A673 (cell line): ENCODE measurements at regions not wholly inside any gene's neighbourhood (a gene's known extent, or its start where the extent isn't known, plus 50 kb on each side); places are given as distances from the start of the nearest gene placed in this dataset.
"Not testable (repeated sequence)": the region's sequence is repeated elsewhere in the genome, so short reads cannot be mapped to it uniquely, and the experiment has no call there.

Experiments
- BruUV-seq: library from RNA; stranded (reverse); fragments of 400-500 nt; replicated peaks from 2 replicates; lab custom pipeline; 2021; lab: Mats Ljungman, UMichigan
- CTCF ChIA-PET: fragments of 300-600 bp; sonication (Branson Sonifier 250); formaldehyde crosslinking; loops from one replicate; lab custom pipeline; 2022; ENCODE audit warnings: antibody characterized with exemption; lab: Charles Lee
- POLR2A ChIA-PET: fragments of 300-600 bp; sonication (Branson Sonifier 250); formaldehyde crosslinking; loops from one replicate; lab custom pipeline; 2022; ENCODE audit warnings: antibody characterized with exemption; ENCODE audit not compliant: low non-redundant PET; lab: Charles Lee
- DNase-seq: peaks from one replicate; pipeline ENCODE4 v3.0.0-alpha.2; 2015; ENCODE audit warnings: low spot score
- H3K27ac ChIP-seq: fragments of 200-600 bp; sonication (generic); 2 replicates; pipeline ENCODE4 v1.5.1; 2016; ENCODE audit warnings: mixed run types, low read depth, mild to moderate bottlenecking, mixed read lengths, antibody characterized with exemption, low read length; ENCODE audit not compliant: poor library complexity, severe bottlenecking
- H3K27me3 ChIP-seq: fragments of 200-600 bp; sonication (generic); replicated peaks from 2 replicates; pipeline ENCODE4 v1.6.1; 2017; ENCODE audit warnings: mixed run types, low read depth, mild to moderate bottlenecking, mixed read lengths, antibody characterized with exemption, low read length; ENCODE audit not compliant: insufficient read depth, poor library complexity
- H3K36me3 ChIP-seq: fragments of 200-600 bp; sonication (generic); 2 replicates; pipeline ENCODE4 v1.6.1; 2016; ENCODE audit warnings: mixed run types, mild to moderate bottlenecking, mixed read lengths, antibody characterized with exemption, low read length; ENCODE audit not compliant: insufficient read depth, poor library complexity, severe bottlenecking
- H3K4me1 ChIP-seq: fragments of 200-600 bp; sonication (generic); 2 replicates; pipeline ENCODE4 v1.6.1; 2017; ENCODE audit warnings: mixed run types, mild to moderate bottlenecking, mixed read lengths, antibody characterized with exemption, low read length; ENCODE audit not compliant: insufficient read depth, poor library complexity, severe bottlenecking
- H3K4me3 ChIP-seq: fragments of 200-600 bp; sonication (generic); 2 replicates; pipeline ENCODE4 v1.5.1; 2016; ENCODE audit warnings: low read depth, mixed run types, mild to moderate bottlenecking, mixed read lengths, low read length; ENCODE audit not compliant: poor library complexity, severe bottlenecking
- H3K9me3 ChIP-seq: fragments of 200-600 bp; sonication (generic); 2 replicates; pipeline ENCODE4 v1.6.1; 2016; ENCODE audit warnings: mixed run types, low read depth, mild to moderate bottlenecking, mixed read lengths, antibody characterized with exemption, low read length; ENCODE audit not compliant: poor library complexity, severe bottlenecking
- CTCF ChIP-seq: fragments of 300-800, 200-600 bp; sonication (generic); conservative IDR thresholded peaks from 2 replicates; pipeline ENCODE4 v1.5.1; 2017; ENCODE audit warnings: low read depth, mild to moderate bottlenecking, antibody characterized with exemption, low read length, moderate library complexity, mixed read lengths
- EZH2 ChIP-seq: fragments of 200-600 bp; sonication (generic); IDR thresholded peaks from 2 replicates; pipeline ENCODE4 v1.6.1; 2017; ENCODE audit warnings: borderline replicate concordance, low read depth, mild to moderate bottlenecking, mixed read lengths, antibody characterized with exemption, low read length; ENCODE audit not compliant: poor library complexity, severe bottlenecking
- intact Hi-C: fragments of 100-400 bp; cut with micrococcal nuclease; formaldehyde crosslinking; loops from one replicate; pipeline ENCODE4 v1.10.0; 2022; ENCODE audit not compliant: unreplicated experiment

GRCh38 chr12:79993106-79993862 lies 58.4 kb upstream of the PPP1R12A start:
- CTCF ChIA-PET, result no interaction called here
- Histone ChIP-seq H3K36me3 (no peaks in the 10 kb centered on the region), H3K4me3 (no peak overlapping the region), H3K27ac (no peak overlapping the region), H3K27me3 (no peaks in the 10 kb centered on the region), H3K4me1 (no peaks in the 10 kb centered on the region), H3K9me3 (no peaks in the 10 kb centered on the region)
- TF ChIP-seq EZH2, result no peak
- TF ChIP-seq CTCF, result no peak
- BruUV-seq, result no TSS peak
- intact Hi-C loops, result no loop called here
- POLR2A ChIA-PET, result no interaction called here
- no peak for DNase-seq

GRCh38 chr12:79991586-79991985 lies 56.7 kb upstream of the PPP1R12A start:
- CTCF ChIA-PET, result no interaction called here

GRCh38 chr12:79990509-79991338 lies 55.8 kb upstream of the PPP1R12A start:
- H3K27ac ChIP-seq, H3K27me3 ChIP-seq, H3K4me1 ChIP-seq, BruUV-seq, H3K4me3 ChIP-seq, H3K9me3 ChIP-seq, CTCF ChIA-PET, POLR2A ChIA-PET, H3K36me3 ChIP-seq, DNase-seq, intact Hi-C loops: not testable (repeated sequence)

More at GRCh38 chr12:79991586-79991985, 56.7 kb upstream of the PPP1R12A start:
- Histone ChIP-seq H3K4me1 (no peaks in the 10 kb centered on the region), H3K27ac (no peak overlapping the region), H3K27me3 (no peaks in the 10 kb centered on the region), H3K4me3 (no peak overlapping the region), H3K36me3 (no peaks in the 10 kb centered on the region), H3K9me3 (no peaks in the 10 kb centered on the region)
- BruUV-seq, result no TSS peak
- POLR2A ChIA-PET, result no interaction called here
- no peak for DNase-seq
- intact Hi-C loops, result no loop called here
- no peak for TF ChIP-seq EZH2

GRCh38 chr12:79988368-79988767 lies 53.5 kb upstream of the PPP1R12A start:
- Histone ChIP-seq H3K27ac (no peak overlapping the region), H3K27me3 (no peaks in the 10 kb centered on the region), H3K4me1 (no peaks in the 10 kb centered on the region), H3K4me3 (no peak overlapping the region), H3K36me3 (no peaks in the 10 kb centered on the region), H3K9me3 (no peaks in the 10 kb centered on the region)
- intact Hi-C loops, result no loop called here
- TF ChIP-seq EZH2 (no peak), CTCF (no peak)
- ChIA-PET POLR2A (no interaction called here), CTCF (interaction anchor here (0.6 kb wide), 1 partner anchor 501 kb away, joined by 4 read pairs; no protein-coding TSS in a partner anchor)
- no peak for DNase-seq
- BruUV-seq, result no TSS peak
